T-helper 22 cell (primary cell): ENCODE measurements at regions not wholly inside any gene's neighbourhood (a gene's known extent, or its start where the extent isn't known, plus 50 kb on each side); places are given as distances from the start of the nearest gene placed in this dataset.

ENCODE experiments used
- DNase-seq: peaks from one replicate; pipeline ENCODE4 v3.0.0-alpha.2; 2020; ENCODE audit warnings: low read depth

DNA sequence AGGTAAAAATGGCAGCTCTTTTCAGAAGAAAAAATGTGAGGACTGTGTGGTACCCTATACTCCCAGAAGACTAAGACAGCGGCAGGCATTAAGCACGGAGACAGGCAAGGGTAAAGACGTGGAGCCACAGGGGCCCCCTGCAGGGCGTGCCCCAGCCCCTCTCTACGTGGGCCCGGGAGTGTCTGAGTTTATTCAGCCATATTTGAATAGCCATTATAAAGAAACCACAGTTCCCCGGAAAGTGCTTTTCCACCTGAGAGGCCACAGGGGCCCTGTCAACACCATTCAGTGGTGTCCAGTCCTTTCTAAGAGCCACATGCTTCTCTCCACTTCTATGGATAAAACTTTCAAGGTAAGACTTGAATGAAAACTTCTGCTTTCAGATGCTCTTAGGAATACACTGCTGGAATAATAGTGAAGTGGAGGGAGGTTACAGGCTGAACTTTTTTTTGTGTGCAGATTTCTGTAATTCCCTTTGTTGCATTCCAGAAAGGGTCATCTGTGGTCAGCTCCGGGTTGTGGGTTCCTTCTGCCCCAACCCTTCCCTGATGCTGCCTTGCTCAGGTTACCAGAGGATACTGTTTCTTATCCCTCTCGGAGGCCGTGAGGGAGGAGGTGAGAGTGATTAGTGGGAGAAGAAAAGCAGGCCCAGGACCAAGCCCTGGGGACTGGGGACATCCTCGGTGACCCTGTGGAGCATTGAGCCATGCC is 58.4 kb downstream of the SLC25A47 start:
- no peak for DNase-seq

DNA sequence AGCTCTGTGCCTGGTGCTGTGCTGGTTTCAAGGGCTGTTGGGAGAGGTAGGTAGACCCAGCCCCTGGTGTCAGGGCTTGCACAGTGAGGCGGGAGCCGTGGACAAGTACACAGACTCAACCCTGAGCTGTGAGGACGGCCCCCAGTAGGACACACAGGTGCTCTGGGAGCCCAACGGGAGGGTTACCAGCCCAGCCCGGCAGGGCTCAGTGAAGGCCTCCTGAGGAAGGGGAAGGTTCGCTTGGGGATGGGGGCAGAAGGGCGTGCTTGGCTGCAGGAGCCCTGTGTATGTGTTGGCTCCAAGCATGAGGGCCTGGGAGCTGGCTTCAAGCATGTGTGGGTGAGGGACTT is 58.9 kb downstream of the SLC25A47 start:
- no peak for DNase-seq

DNA sequence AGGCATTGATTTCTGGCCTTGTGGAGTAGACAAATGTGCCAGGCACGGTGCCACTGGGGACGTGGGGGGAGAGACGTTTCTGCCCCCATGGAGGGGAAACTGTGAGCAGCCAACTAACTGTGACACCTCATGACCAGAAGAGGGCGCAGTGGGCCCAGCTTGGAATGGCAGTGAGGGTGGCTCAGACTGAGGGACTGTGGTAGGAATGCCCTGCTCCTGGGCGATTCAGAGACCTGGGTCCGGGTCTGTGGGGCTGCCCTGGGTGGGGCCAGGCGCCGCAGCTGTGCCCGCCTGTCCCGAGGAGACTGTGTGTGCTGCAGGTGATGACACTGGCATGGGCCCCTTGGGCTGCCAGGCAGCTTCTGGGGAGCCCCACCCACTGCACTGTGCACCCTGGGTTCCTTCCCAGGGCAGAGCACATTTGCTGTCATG is 60.6 kb downstream of the SLC25A47 start:
- peak; percentile 41 for DNase-seq

DNA sequence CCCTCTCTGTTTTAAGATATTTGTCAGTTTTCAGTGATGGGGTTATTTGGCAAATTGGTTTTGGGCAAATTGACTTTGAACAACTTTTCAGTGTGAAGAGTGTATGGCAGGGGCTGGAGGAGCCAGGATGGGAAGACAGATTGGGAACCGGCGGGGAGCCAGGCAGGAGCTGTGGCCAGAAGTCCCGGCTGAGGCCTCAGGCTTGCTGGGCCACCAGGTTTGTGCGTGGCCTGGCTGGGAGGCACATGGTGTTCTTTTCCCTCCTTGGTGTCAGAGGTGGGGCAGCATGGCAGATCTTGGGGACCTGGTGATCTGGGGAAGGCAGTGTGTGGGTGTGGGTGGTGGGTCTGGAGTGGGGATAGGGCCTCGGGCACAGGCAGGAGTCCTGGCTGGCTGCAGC is 61.1 kb downstream of the SLC25A47 start:
- no peak for DNase-seq

DNA sequence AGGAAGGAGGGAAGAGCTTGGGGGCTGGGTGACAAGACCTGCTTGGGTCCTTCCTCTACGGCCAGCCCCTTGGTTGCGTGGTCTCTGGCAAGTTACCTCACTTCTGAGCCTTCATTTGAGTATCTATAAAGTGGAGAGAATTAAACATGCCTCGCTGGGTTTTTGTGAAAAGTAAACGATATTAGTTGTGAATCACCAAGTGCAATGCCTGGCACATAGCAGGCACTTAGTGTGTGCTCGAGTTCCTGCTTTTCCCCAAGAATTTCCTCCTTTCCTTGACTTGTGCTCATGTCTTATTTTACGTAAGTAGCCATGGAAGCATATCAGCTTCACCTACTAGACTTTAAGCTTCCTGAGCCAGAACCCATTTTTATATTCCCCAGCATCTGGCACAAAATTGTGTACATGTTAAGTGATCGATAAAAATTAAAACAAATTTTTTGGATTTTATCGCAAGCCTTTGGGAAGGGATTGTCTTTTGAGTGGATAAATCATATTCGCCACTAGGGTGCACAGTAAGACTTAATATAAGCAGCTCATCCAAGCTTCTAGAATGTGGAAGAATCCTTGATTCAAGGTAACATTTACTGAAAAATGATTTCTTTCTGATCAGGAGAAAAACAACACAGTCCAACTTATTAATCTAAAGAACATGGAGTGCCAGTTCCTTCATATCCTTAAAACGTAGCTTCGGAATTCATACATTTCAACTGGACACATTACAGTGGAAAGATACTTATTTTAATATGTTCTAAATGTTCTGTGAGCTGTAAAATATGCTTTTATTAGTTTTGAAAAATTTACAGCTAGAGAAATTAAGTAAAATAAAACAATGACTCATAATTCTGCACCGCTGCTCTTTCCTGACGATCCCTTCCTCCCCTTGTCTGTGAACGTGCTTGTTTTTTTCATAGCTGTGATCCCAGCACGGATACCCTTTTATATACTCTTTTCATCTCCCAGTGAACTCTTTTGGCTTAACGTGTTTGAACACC is 62.0 kb downstream of the SLC25A47 start:
- DNase-seq = no peak

DNA sequence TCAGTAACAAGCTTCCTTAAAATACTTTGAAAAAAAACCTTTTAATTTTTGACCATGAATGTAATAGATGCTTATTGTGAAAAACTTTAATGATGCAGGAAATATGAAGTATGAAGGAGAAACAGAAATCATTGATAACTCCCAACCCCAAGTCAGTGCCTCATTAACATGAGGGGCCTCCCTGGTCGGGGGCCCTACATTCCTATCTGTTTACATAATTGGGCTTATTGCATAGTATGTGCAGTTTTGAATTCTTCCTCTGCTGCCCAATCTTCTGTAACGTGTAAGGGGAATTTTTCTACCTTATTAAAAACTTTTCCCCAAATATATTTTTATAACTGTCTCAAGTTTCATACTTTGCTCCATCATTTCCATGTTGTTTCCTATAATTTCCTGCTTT is 63.0 kb downstream of the SLC25A47 start:
- no peak for DNase-seq

DNA sequence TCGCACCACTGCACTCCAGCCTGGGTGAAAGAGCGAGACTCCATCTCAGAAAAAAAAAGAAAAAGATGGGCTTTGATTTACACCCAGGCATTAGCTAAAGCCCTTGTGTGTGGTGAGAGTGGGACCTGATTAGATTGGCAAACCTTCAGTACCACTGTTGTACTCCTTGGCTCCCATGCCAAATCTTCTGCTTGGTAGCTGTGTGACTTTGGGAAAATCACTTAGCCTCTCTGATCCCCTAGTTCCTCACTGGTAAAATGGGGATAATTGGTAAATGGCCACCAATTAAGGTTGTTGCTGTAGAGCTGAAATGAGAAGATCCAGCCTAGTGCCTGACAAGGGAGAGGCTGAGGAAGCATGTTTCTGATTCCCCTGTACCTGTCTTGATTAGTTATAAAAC is 63.7 kb downstream of the SLC25A47 start:
- no peak for DNase-seq

DNA sequence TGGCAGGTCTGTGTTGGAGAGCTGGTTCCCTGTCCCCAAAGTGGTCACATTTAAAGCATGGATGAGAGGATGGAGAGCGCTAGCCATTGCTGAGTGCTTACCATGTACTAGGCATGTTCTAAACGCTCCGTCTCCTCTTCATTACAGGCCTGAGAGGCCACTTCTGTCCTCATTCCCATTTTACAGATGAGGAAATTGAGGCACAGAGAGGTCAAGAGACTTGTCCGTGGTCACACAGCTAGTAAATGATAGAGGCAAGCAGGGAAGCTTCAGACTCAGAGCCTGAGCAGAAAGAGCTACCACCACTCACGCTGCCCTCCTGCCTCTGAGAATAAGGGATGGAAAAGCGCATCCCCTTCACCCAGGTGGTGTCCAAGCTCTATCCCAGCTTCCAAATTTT is 64.3 kb downstream of the SLC25A47 start:
- no peak for DNase-seq

DNA sequence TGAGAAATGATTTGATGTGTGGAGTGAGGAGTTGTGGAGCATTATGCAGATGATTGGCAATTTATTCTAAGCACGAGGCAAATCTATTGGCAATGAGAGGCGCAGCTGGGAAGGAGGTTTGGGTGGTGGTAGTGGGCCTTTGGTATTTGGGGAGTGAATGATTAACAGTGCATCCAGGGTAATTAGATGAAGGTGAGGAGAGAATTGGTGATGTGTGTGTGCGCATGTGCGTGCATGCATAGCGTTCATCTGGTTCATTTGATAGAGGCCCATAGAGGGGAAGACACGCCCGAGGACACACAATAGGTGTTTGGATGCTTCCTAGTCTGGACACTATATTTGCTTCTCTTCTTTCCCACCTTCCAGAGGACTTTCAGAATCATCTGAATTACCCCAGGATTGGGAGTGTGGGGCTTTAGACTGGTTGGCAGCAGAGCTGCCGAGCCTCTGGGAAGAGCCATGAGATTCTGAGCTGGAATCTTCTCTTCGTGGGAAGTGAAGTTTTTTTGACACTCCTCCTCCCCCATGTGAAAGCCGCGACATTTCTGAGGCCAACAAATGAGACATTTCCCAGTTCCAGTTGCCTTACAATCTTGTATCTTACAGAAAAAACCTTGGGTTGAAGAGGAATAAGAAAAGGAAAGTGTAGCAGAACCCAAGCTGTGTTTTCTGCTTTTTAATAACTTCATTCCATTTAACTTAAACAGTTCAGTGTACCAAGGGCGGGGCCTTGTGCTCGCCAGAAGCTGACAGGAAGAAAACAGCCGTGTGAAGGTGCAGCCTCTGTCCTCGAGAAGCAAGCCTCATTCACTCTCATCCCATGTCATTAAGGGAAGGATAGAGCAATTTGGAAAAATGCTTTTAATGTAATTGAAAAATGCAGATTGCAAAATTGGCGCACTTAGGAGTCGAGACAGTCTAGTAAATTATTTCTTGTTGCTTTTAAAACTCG is 65.2 kb downstream of the SLC25A47 start:
- DNase-seq = no peak

DNA sequence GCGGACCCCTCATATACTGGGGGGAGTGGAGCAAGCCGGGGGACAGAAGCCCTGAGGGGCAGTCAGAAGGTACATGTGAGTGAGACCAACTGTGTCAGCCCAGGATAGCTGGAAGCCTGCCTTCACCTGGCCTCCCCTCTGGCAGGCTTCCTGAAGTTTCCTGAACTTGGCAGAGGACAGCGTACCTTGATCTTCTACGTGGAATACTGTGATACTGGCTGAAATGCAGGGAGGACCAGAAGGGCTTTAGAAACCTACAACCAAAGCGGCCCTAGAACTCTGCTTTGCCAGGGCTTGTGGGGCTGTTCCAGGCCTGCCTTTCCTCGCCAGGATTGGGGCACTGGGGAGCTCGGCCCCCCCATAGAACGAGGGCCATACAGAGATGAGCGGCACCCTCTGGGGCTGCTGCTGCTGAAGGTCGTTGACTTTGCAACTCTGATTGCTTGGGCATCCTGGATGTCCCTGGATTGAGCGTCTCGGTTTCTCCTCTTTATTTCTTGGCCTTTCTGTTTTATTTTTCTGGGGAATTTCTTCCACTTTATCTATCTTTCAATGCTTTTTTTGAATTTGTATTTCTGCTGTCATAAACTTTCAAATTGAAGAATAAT is 66.5 kb downstream of the SLC25A47 start:
- no peak for DNase-seq

DNA sequence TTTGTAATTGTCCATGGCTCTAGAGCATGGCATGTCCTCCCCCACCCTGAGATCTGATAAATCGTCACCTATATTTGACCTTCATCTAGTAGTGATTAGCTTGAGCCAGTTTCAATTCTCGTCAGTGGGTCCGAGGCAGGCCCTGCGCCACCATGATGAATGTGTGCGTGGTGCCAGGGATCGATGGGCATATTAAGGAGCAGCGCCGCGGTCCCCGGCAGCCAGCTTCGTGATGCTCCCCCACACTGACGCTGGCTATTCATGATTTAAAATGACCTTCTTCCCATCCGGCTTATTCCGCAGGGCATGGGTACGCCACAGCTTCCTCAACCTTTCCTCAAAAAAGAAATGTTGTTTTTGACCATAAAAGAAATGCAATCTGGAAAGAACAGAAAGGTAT is 68.0 kb downstream of the SLC25A47 start:
- DNase-seq = no peak

DNA sequence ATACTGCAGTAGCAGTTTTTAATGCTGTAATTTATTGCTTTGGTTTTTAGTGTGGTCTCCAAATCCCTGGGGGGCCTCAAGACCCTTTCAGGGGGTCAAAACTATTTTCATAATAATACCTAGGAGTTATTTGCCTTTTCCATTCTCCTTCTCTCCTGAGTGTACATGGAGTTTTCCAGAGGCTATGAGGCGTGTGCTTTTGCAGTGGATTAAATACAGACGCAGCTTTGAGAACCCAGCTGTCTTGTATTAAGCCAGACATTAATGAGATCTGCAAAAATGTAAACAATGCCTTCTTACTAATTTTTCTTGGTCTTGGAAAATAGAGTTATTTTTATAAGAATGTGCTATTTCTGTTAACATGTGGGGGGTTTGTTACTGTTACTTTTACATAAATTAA is 68.6 kb downstream of the SLC25A47 start:
- DNase-seq = no peak

DNA sequence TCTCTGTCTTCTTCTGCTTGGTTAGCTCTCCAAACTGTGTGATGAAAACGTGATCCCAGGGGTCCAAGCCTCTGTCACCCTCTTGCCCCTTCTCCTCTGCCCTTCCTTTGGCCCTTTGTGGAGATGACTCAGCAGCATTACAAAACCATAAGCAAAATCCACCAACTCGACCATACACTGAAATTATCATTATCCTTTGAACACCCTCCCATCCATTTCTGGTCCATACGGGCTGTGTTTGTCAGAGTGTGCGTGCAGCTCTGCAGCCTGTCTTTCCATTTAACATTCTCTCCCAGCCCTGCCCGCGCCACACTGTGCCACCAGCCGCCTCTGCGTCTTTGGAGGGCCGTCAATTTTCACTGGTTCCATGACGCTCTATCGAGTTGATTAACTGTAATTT is 69.2 kb downstream of the SLC25A47 start:
- no peak for DNase-seq

DNA sequence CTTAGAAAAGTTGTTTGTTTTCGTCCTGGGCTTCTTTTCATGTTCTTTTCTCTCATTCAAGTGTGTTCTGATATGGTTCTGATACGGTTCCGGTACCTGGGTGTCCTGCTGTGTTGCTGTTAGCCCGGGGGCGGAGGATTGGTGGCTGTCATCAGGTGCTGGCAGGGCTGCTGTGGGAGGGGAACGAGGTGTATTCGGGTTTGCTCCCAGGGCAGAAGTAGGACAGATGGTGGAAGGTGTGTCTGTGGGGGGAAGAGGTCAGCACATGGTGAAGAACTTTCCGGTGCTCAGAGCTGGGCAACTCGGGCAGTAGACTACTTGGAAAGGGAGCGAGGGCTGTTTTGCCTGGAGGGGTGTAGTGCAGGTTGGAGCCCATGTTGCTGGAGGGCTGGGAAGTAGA is 70.2 kb downstream of the SLC25A47 start:
- DNase-seq = no peak

DNA sequence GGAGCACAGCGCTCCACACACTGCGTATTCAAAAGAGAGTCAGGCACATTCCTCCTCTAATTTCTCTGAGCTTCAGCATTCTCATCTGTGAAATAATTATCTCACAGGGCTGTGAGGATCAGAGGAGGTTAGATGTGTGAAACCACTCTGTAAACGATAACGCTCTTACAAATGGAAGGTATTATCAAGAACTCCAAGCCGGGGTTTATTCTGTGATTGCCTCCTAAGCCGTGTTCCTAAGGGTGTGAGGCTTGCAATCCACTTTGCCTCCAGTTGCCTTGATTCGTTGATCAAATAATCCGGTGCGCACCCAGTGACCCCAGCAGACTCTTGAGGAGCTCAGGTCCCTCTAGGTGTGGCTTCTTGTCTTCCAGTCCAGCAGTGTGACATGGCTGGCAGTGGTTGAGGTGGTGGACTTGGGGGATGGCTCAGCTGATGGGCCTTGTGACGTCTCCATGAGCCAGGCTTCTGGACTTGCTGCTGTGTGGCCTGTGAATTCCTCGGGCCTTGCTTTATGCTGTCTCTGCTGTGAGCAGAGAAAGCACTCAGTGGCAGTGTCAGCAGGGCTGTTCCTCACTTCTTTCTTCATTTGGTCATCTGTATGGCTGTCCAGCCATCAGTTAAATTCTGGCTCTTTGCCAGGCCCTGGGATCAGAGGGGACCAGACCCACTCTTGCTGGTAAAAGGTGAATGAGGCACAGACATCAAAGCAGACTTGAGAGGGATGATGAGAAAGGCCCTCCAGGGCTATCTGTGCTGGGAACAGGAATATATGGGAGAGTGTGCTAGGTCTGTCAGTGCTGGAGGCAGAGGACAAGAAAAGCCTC is 71.0 kb downstream of the SLC25A47 start:
- no peak for DNase-seq

DNA sequence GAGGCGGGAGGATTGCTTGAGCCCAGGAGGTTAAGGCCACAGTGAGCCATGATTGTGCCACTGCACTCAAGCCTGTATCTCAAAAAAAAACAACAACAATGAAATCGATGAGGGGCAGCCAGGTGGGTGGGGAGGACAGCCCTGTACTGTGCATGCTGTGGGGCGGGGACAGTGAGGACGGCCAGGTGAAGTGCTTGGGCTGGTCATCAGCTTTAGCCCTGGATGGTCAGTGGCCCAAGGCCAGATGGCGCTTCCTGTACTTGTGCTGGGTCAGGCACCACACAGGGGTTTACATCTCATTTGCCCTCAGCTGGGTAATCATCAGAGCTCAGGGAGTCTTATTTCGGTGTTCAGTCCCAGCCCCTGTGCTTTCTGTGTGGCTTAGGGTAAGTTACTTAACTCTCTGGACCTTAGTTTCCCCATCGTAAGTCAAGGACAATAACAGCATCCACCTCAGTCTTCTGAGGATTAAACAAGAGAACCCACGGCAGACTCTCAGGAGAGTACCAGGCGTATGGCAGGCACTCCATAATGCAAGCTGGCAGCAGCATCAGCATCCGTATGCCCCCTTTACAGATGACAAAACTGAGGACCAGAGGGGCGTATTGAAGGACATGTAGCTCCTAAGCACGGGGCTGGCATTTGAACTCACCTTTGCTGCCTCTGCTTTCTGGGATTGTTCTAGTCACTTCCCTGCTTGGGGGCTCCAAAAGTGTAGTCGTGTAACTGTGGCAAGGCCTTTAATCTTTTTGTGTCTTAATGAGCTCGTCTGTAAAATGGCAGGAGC is 71.9 kb downstream of the SLC25A47 start:
- DNase-seq = no peak

DNA sequence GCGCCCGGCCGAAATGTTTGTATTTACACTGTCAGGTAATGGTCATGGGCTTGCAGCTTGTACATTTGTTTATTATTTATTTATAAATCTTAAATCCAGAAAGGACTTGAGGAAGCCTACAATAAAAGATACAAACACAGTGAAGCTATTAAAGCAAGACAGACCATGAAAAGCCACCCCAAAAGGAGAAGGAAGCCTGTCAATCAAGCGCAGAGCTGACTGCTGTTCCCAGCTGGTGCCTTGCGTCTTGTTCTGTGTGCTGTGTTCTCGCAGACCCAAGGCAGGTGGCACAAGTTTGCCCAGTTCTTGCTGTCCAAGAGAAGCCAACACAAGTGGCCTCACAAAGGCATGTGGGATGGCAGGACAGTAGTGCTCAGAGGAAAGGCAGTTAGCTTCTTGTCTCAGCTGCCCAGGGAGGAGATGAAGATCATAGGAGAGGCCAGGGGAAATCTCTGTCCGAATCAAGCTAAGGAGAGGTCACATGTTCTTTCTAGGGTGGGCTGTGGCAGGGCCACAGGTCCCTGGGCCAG is 73.2 kb downstream of the SLC25A47 start:
- no peak for DNase-seq

DNA sequence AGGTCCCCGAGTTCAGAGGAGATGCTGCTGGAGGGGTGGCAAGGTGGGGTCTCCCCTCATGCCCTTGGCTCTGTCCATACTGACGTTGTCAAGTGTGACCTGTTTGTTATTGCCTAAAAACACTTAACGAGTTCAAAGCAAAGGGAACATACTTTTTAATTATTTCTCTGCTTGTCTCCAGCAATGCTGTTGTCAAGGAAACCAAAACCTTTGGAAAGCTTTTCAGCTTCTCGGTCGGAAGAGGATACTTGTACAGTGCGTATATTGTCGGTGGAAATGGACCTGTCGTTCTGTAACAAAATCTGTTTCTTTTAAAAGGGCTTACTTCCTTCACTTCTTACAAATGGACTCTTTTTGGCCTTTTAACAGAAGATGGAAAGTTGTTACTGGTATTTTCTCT is 73.9 kb downstream of the SLC25A47 start:
- no peak for DNase-seq

DNA sequence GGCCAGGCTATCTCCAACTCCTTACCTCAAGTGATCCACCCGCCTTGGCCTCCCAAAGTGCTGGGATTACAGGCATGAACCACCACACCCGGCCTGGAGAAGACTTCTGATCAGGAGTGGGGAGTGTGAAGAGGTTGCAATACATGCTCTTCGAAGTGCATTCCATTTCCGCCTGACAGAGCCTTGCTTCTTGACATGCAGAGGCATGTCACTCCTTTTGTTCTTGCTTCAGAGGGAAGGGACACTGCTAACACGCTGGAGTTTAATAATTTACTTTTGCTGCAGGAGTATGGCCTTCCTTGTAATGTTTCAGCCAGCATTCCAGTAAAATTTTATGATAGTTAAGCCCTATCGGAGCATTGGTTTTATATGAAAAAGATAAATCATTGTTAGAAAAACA is 74.9 kb downstream of the SLC25A47 start:
- no peak for DNase-seq
